GM18517 (cell line): ENCODE measurements at regions not wholly inside any gene's neighbourhood (a gene's known extent, or its start where the extent isn't known, plus 50 kb on each side); places are given as distances from the start of the nearest gene placed in this dataset.

Experiments used
- ATAC-seq: cut with Tn5 transposase; IDR thresholded peaks from one replicate; pipeline ENCODE4 v1.9.1; 2021; ENCODE audit warnings: mild to moderate bottlenecking, moderate library complexity; ENCODE audit not compliant: unreplicated experiment

GRCh38 chr1:216924732-216925131 is 201.5 kb upstream of the ESRRG start:
- no peak for ATAC-seq

GRCh38 chr1:216923601-216924000 is 200.4 kb upstream of the ESRRG start:
- no peak for ATAC-seq

GRCh38 chr1:216922406-216922805 is 199.2 kb upstream of the ESRRG start:
- no peak for ATAC-seq

- ATAC-seq = no peak
Measured at GRCh38 chr1:216921866-216922265, 198.6 kb upstream of the ESRRG start.

- ATAC-seq = no peak
Measured at GRCh38 chr1:216919060-216919970, 196.1 kb upstream of the ESRRG start.

GRCh38 chr1:216916890-216917438 is 193.7 kb upstream of the ESRRG start:
- ATAC-seq = no peak

GRCh38 chr1:216914974-216915373 is 191.7 kb upstream of the ESRRG start:
- no peak for ATAC-seq

GRCh38 chr1:216913976-216914375 is 190.7 kb upstream of the ESRRG start:
- no peak for ATAC-seq

- no peak for ATAC-seq
Measured at GRCh38 chr1:216910081-216910840, 187.0 kb upstream of the ESRRG start.

GRCh38 chr1:216908126-216908525 is 184.9 kb upstream of the ESRRG start:
- ATAC-seq = no peak

GRCh38 chr1:216907100-216907499 is 183.9 kb upstream of the ESRRG start:
- ATAC-seq = no peak

- no peak for ATAC-seq
Measured at GRCh38 chr1:216905781-216906180, 182.6 kb upstream of the ESRRG start.

GRCh38 chr1:216905137-216905536 is 181.9 kb upstream of the ESRRG start:
- no peak for ATAC-seq

GRCh38 chr1:216904471-216904870 is 181.2 kb upstream of the ESRRG start:
- no peak for ATAC-seq

- ATAC-seq = no peak
Measured at GRCh38 chr1:216903382-216903740, 180.1 kb upstream of the ESRRG start.

GRCh38 chr1:216902669-216903381 is 179.6 kb upstream of the ESRRG start:
- ATAC-seq = no peak

GRCh38 chr1:216900116-216900620 is 176.9 kb upstream of the ESRRG start:
- ATAC-seq = no peak

- ATAC-seq = no peak
Measured at GRCh38 chr1:216898801-216899200, 175.6 kb upstream of the ESRRG start.

- ATAC-seq = no peak
Measured at GRCh38 chr1:216896146-216896545, 172.9 kb upstream of the ESRRG start.

GRCh38 chr1:216894494-216894893 is 171.3 kb upstream of the ESRRG start:
- ATAC-seq = no peak

- no peak for ATAC-seq
Measured at GRCh38 chr1:216892581-216893160, 169.4 kb upstream of the ESRRG start.
